AG08395 (cell line): ENCODE measurements at regions not wholly inside any gene's neighbourhood (a gene's known extent, or its start where the extent isn't known, plus 50 kb on each side); places are given as distances from the start of the nearest gene placed in this dataset.
A peak's percentile ranks its signal among the peaks of the same experiment; 100 is the strongest.

Source experiments
- DNase-seq: peaks from one replicate; pipeline ENCODE4 v3.0.0; 2012; ENCODE audit warnings: mixed read lengths, low spot score

DNA sequence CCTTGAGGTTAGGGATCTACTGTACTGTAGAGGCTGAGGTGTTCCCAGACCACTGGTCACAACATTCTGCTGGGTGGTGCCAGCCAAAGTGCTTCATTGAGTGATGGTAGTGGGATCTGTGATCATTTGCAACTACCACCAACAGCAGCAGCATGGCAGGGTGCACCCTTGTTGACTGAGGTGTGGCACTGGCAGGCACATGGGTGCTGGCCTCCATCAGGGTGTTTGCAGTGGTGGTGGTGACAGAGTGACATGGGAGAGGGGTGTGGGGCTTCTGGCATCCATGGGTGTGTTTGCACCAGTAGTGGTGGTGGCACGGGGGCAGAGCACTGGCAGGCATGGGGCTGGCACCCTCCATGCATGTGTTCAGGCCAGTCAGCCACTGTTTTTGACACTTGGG, 183.7 kb upstream of the LYPLAL1 start:
- DNase-seq: no peak

DNA sequence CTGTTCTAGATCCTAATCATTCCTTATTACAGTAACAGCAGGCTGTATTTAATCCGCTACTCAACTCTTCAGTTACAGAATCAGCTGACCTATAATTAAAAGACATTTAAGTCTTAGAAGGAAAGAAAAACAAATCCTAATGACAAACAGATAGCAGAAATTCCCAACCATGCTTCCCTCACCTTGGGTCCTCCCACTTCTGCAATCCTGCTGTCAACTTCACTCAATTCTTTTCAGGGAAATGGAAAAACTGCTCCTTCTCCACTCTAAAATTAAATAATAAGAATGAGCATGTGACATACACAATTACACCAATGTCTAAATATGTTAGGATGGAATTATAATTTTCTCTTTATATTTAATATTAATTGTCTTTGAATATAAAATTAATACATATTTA, 182.6 kb upstream of the LYPLAL1 start:
- no peak for DNase-seq

DNA sequence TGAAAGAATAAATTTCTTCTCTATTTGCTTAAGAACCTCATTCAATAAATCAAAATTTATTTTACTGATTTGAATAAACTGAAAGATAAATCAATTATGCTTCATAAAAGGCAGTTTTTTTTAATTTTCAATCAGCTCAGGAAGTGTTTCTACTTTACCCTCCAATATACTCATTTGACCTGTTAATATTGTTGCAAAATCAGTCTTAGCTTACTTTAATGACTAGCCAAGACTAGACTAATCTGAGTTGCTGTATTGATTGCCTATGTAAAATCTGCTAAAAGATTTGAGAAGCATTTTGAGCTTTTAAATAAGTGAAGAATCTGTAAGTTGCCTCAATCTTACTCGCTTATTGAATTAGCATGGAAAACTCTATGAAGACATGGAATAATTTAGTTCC, 179.1 kb upstream of the LYPLAL1 start:
- no peak for DNase-seq

DNA sequence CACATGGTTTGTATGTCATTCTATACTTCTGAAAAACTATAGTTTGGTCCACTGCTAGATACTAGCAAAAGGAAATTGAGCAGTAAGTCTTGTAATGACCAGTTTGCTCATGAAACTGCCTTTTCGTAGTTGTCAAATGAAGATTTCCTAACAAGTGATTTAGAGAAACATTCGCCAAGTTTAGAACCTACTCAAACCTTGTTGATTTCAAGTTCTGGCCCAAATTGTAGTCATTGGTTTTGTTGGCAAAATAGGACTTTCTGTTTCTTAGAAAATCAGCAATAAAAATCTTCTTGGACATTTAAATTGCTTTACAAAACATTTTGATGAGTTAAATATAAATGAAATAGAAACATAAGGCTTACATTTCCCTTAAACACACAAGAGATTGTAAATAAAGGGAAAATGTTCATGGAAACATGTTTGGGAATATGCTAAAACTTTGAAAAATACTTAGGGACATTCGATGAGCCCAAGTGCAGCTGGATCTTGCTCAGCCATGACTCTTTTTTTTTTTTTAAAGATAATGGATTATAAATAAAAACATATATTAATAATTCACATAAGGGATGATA, 178.5 kb upstream of the LYPLAL1 start:
- no peak for DNase-seq

DNA sequence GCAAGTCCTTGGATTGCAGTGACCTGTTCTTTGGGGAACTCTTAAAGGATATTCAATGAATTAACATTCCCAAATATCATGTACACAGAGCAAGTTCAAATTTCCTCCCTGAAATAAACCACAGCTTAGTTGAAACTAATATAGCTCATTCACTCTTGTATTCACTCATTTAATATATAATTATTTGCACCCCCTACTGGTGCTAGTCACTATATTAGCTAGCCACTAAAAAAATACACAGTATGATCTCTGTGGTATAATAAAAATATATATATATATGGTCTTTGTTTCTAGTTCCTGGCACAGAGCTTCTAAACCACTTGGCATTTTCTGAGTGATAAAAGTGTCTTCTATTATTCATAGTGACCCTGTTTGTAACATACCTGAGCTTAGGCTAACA, 177.3 kb upstream of the LYPLAL1 start:
- no peak for DNase-seq

DNA sequence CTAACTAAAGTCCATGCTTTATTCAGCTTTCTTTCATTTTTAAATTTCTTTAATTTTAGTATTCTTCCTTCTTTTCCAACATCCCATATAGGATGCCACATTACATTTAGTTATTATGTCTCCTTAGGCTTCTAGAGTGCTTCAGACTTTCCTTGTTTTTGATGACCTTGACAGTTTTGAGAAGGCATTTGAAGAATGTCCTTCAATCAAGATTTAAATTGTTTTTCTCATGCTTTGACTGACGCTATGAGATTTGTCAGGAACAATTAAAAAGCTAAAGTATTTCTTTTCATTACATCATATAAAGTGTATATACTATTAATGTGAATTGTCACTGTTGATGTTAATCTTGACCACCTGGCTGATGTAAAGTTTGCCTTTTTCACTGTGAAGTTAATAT, 173.7 kb upstream of the LYPLAL1 start:
- no peak for DNase-seq

DNA sequence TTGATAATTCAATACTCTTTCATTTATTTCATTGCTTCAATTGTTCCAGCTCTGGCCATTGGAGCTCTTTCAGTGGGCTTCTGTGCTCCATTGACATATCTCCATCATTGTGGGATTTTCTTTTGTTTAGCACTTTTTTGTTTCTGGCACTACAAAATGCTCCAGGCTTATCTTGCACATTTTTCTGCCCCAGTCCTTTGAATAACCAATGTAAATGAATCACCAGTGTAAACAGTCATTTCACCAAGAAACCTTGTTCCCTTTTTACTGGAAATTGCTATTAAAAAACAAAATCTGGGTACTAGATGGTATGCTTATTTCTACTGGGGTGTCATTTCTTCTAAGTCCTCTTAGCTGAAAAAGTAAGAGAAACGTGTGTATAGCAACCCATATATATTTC, 173.0 kb upstream of the LYPLAL1 start:
- no peak for DNase-seq

DNA sequence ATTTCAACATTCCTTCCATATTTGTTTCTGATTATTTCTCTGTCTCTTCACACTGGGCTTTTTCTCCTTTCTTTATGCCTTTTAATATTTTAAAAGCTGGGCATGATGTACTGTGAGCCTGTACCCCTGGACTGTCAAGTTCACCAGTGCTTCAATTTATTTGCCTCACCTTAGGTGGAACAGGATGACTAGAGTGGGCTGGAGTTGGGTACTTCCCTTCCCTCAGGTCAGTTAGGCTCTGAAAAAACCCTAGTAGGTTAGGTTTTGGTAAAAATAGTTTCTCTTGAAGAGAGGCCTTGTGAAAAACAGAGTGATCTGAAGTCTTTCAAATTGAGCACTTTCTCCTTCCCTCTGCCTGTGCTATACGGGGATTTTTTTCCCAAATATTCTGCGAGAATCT, 163.0 kb upstream of the LYPLAL1 start:
- DNase-seq: no peak

DNA sequence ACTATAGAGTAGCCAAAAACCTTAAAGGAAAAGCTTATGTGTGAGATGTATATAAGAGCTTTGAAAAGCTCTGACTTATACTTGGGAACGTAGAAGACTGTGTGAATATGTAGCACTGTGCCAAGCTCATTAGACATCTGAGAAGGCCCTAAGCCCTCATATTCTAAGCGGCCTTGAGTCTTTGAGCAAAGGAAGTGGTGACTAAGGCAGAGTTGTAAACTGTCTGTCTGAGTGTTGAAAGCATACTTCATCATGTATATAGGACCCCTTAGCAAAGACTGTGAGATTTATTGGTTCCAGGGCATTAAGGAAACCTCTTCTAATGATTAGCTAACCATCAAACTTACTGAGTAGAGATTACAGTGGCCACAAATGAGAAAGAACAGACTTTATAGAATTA, 153.3 kb upstream of the LYPLAL1 start:
- DNase-seq: no peak

DNA sequence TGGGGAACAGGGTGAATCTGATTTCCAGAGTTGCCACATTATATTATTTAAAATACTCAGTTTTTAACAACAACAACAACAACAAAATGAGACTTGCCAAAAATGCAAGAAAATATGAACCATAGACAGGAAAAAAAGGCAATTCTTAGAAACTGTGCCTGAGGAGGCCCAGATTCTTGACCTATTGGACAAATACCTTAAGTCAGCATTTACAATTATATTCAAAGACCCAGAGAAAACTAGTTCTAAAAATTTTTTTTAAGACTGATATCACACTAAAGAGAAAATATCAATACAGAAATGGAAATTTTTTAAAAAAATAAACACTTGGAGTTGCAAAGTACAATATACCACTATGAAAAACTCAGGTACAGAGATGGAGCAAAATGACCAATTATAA, 152.8 kb upstream of the LYPLAL1 start:
- DNase-seq: no peak

DNA sequence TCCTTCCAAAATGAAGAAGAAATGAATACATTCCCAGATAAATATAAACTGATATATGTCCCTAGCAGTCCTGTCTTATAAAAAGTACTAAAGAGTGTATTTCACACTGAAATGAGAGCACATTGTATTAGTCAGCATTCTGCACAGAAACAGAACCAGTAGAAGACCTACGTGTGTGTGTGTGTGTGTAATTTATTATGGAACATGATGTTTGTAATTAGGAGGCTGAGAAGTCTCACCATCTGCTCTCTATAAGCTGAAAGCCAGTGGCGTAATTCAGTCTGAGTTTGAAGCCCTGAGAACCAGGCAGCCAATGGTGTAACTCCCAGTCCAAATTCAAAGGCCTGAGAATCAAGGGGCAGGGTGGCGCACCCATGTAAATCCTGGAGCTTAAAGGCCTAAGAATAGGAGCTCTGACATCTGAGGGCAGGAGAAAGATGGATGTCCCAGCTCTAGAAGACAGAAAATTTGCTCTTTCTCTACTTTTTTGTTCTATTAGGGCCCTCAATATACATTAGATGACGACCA, 146.5 kb upstream of the LYPLAL1 start:
- no peak for DNase-seq

DNA sequence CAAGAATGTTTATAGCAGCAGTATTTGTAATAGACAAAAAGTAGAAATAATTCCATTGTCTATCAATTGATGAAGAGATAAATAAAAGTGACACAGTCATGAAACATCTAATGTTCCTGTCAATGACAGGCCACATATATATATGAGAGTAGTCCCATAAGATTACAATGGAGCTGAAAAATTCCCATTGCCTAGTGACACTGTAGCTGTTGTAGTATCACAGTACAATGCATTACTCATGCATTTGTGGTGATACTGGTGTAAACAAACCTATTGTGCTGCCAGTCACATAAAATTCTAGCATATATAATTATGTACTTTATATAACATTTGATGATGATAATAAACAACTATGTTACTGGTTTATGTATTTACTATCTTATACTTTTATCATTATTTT, 141.9 kb upstream of the LYPLAL1 start:
- DNase-seq: no peak

DNA sequence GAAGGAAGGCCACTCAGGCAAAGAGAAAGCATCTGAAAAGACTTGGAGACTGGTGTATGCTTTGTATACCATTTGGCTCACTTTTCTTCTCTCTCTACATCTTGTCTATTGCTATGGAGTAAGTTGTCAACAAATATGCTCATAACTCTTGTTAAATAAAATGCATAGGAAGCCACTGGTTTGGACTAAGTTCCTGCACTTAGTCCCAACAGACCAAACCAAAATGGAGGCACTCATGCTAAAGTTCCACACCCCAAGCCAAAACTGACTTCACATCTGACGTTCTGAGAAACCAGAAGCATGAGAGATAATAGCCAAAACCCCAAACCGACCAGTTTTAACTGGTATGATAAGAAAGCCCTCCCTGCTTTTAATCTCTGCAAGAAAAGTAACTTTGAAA, 135.3 kb upstream of the LYPLAL1 start:
- no peak for DNase-seq

DNA sequence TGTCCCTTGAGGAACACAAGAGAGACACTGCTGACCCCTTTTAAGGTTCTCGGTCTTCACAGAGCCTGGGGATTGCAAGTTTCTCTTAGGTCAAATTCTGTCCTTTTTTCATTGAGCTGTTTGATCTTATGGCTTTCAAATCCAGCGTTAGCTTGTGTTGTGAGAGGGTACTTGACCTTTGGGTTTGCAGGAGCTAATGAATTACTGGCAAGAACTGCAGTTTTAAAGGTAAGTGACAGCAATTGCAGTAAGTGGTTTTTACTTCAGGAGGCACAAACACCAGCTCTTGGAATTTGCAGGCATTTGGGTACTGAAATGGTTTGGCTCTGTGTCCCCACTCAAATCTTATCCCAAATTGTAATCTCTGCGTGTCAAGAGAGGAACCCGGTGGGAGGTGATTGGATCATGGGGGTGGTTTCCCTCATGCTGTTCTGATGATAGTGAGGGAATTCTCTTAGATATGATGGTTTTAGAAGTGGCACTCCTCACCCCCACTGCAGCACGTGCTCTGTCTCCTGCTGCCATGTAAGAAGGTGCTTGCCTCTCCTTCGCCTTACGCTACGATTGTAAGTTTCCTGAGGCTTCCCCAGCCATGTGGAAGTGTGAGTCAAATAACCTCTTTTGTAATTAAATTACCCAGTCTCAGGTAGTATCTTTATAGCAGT, 134.5 kb upstream of the LYPLAL1 start:
- no peak for DNase-seq

DNA sequence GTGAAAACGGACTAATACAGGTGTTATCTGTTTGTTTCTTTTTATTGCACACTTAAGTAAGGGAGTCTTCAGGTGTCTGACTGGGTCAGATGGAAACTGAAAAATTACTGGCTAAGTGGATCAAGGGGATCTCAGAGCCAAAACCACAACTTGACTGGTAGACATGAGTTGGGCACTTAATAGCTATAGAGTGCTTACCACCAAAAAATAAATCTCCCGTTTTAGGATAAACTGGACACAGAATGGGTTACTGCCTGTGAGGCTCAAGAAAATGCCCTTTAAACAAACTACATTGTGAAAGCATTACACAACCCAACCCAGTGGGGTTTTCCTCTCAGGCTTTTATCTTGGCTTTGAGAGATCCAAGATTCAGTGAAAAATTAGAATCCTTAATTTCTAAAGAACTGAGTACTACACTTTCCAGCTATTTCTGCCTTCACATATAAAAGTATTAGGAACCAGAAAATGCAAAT, 134.0 kb upstream of the LYPLAL1 start:
- DNase-seq: no peak

DNA sequence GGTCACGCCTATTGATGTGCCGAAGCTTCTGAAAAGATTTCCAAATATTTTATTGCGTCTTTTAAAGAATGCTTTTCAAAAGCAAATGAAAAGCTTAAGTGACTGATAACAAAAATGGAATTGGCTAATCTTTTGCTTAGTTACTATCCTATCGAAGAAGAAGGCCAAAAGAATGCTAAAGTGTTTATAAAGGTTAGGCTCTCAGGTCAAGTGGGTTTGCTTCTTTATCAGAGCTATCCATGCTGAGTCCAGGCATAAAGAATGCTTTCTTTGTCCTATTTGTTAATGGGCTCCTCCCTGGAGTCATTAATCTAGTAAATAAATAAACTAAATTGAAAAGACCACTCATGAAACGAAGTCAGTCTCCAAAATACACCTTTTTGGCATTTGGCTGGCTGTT, 133.4 kb upstream of the LYPLAL1 start:
- DNase-seq: no peak

DNA sequence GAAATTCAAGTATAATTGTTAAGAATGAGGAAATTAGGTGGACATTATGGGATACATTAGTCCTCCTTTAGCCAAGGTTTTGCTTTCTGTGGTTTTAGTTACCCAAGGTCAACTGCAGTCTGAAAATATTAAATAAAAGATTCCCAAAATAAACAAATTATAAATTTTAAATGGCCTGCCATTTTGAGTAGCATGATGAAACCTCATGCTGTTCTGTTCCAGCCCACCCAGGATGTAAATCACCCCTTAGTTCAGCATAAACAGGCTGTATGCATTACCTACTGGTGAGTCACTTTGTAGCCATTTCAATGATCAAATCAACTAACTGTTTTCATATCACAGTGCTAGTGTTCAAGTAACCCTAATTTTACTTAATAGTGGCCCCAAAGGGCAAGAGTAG, 132.5 kb upstream of the LYPLAL1 start:
- peak; percentile 5 for DNase-seq

DNA sequence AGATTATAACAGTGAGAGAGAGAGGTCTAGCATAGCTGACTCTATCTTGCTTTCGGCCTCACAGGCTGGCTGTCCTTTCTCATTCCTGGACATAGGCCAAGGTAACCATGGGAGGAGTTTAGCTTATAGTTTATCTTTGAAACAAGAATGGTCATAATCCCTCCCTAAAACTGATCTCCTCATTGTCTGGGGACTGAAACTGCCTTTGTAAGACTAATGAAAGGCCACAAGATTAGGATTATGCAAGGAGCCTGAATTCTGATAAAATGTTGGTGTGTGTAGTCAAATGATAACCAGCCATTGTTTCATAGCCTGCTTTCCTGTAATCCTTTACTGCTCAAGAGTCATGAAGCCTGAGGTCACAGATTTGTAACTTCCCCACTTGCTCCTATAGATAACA, 131.9 kb upstream of the LYPLAL1 start:
- no peak for DNase-seq

DNA sequence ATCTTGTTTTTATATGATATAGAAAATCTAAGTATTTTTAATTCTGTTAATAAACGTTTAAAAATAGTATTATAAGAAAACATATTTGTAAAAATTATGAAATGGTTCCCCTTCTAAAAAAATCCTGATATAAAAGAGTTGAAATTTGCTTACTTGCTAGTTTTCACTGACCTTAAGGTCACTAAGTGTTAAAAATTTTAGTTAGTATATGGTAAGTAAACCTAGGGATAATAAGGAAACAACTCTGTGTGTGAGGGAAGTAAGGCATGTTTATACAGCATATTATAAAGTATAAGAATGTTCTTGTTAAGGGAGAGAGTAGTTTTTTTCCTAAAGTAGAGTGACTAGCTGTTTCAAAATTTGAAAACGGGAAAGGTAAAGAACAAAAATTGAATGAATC, 130.9 kb upstream of the LYPLAL1 start:
- DNase-seq: no peak

DNA sequence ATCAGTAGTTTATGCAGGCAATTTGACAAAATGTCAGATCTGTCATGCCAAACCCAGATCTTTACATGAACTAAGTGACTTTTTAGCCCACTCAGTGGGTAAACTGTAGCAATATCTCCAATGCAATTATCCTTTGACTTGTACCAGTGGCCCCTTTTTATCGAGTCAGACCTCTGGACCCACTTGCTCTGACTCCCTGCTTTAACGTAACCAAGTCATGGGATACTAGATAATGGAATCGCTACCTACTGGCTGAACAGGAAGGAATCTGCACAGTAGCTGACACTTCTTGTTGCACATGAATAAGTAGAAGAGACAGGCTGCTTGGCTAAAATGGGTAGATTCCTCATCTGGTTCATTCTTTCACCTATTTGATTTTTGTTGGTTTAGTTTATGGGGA, 128.4 kb upstream of the LYPLAL1 start:
- no peak for DNase-seq

DNA sequence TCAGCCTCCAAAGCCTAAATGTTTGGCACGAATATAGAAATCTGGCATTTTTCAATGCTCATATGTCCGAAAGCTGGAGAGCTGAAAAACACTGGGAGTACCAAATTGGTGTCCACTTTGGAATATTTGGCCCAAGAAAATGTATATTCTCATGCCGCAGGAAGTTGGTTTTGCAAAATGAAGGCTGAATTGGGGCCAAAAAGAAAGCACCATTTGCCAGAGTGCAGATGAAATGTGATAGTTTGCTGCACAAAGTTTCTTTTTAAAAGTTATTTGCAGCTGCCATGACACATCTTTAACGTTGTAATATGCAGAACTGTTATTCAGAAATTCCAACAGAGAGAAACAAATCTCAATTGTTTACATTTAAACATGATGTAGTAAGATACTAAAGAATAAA, 124.2 kb upstream of the LYPLAL1 start:
- no peak for DNase-seq

DNA sequence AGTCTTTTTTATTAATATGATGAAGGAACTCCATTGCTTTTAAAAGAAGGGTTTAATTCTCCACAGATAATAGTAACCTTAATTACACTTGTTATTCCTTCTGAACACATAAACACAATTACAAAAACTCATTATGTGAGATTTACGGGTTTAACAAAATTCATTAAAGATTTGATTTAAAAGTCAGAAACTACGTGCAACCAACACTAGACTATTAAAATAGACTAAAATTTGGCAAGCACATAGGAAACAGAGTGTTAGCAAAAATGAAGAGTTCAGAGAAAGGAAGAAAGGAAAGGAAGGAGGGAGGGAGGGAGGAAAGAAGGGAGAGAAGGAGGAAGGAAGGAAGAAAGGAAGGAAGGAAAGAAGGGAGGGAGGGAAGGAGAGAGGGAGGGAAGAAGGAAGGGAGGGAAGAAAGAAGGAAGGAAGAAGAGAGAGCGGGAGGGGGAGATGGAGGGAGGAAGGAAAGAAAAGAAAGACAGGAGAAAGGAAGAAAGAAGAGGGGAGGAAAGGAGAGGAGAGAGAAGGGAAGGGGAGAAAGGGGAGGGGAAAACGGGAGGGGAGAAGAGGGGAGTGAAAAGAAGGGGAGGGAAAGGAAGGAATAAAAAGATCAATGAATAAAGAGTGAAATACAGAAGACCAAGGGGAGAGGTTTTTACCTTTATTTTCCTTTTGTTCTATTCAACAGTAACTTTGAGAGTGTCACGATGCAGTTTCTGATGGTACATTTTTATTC, 123.4 kb upstream of the LYPLAL1 start:
- no peak for DNase-seq

DNA sequence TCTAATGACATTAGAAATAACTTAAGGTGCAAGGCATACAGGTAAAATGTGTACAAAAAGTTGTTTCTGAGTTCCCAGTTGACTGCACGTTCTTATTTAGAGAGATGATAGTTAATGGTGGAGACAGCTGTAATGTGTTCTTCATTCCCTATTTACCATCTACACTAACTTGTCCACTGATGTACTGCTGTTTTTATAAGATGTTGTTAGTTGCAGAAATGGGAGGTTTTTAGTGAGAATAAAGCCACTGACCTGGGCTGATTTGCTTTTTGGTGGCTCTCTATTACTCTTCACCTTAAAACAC, 122.9 kb upstream of the LYPLAL1 start:
- no peak for DNase-seq

DNA sequence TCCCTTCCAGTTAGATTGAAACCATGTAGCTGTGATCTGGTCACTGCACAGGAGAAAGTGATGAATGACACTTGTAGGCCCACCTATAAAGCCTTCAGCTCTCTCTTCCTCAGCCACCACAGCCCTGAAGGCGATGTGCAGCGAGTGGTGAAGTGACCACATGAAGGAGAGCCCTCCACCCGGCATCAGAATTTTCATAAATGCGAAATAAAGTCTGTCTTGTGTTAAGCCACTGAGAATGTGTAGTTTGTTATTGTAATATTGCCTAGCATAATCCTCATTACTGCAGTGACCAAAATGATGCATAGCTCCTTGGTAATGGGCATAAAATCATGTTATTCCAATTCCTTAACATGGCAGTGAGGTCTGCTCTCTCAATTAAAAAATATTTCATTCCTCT, 122.1 kb upstream of the LYPLAL1 start:
- DNase-seq: no peak
